GM12892 (cell line): ENCODE measurements at regions not wholly inside any gene's neighbourhood (a gene's known extent, or its start where the extent isn't known, plus 50 kb on each side); places are given as distances from the start of the nearest gene placed in this dataset.
"Not testable (repeated sequence)": the region's sequence is repeated elsewhere in the genome, so short reads cannot be mapped to it uniquely, and the experiment has no call there.

Experiments used
- POLR2A ChIP-seq: IDR thresholded peaks from 2 replicates; pipeline ENCODE4 v1.6.1; 2011; ENCODE audit warnings: low read depth, low read length, control low read depth
- POLR2AphosphoS5 ChIP-seq: IDR thresholded peaks from 2 replicates; pipeline ENCODE4 v1.6.1; 2011; ENCODE audit warnings: low read depth, low read length, control low read depth
- TAF1 ChIP-seq: IDR thresholded peaks from 2 replicates; pipeline ENCODE4 v1.6.1; 2011; ENCODE audit warnings: low read depth, mild to moderate bottlenecking, control low read depth, low read length, borderline replicate concordance

DNA sequence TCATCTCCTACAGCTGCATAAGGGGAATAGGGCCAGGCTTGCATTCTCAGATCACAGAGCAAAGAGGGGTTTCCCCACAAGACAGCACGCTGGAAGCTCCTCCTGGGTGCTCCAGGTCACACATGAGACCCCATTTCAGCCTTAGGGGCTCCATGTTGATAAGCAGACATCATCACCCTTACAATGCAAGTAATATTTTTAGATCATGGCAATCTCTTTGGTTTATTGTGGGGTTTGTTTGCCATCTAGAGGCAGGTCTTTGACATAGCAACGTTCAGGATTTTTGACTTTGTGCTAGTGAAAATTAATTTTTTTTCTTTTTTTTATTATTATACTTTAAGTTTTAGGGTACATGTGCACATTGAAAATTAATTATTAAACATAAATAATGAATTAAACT lies 539.8 kb downstream of the RPIA start:
- not testable (repeated sequence) for TF ChIP-seq POLR2A, POLR2AphosphoS5, TAF1
